Hepatocyte (in vitro differentiated cells): ENCODE measurements at regions not wholly inside any gene's neighbourhood (a gene's known extent, or its start where the extent isn't known, plus 50 kb on each side); places are given as distances from the start of the nearest gene placed in this dataset.

Source experiments
- EZH2 ChIP-seq: fragments of 200-600 bp; sonication (generic); IDR thresholded peaks from 2 replicates; pipeline ENCODE4 v1.6.1; 2016; ENCODE audit warnings: antibody characterized with exemption, mild to moderate bottlenecking, borderline replicate concordance
- TF ChIP-seq, protein P1 (sequence below): fragments of 200-600 bp; sonication (generic); IDR thresholded peaks from 2 replicates; pipeline ENCODE4 v1.5.1; 2016; ENCODE audit warnings: antibody characterized with exemption, mild to moderate bottlenecking; ENCODE audit not compliant: poor library complexity

DNA sequence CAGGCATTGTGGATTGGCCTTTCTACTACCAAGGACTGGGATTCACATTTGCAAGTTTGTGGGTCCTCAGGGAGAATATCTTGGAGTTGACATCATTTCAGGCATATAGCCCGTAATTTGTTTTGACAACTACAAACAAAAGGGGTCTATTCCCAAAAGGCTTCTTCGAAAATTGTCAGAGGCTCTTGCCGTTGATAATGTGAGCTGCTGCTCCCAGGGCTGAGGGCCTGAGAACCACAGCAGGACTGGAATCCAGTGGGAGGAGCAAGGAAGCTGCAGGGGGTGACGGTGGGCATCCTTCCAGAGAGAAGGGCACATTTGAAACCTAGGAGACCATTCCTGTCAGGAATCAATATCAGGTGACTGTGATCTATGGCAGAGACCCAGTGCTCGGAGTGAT, 761.6 kb upstream of the RBFOX1 start:
- TF ChIP-seq, protein P1, sequence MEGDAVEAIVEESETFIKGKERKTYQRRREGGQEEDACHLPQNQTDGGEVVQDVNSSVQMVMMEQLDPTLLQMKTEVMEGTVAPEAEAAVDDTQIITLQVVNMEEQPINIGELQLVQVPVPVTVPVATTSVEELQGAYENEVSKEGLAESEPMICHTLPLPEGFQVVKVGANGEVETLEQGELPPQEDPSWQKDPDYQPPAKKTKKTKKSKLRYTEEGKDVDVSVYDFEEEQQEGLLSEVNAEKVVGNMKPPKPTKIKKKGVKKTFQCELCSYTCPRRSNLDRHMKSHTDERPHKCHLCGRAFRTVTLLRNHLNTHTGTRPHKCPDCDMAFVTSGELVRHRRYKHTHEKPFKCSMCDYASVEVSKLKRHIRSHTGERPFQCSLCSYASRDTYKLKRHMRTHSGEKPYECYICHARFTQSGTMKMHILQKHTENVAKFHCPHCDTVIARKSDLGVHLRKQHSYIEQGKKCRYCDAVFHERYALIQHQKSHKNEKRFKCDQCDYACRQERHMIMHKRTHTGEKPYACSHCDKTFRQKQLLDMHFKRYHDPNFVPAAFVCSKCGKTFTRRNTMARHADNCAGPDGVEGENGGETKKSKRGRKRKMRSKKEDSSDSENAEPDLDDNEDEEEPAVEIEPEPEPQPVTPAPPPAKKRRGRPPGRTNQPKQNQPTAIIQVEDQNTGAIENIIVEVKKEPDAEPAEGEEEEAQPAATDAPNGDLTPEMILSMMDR: no peak
- no peak for TF ChIP-seq EZH2
